Activated naive CD4-positive, alpha-beta T cell treated with anti-CD3 and anti-CD28 coated beads, Interleukin-2, amount 10 ng/mL, durations not matched to agents 7 days and 5 days (primary cell): ENCODE measurements at regions not wholly inside any gene's neighbourhood (a gene's known extent, or its start where the extent isn't known, plus 50 kb on each side); places are given as distances from the start of the nearest gene placed in this dataset.
"Not testable (repeated sequence)": the region's sequence is repeated elsewhere in the genome, so short reads cannot be mapped to it uniquely, and the experiment has no call there.

Source experiments
- CTCF ChIA-PET: fragments of 350-600 bp; sonication (Branson Sonifier 250); formaldehyde crosslinking; loops from one replicate; lab custom pipeline; 2021; ENCODE audit warnings: antibody characterized with exemption; lab: Charles Lee
- DNase-seq: peaks from one replicate; pipeline ENCODE4 v3.0.0-alpha.2; 2020
- H3K27ac Mint-ChIP-seq: one replicate; pipeline ENCODE4 v1.8.0; 2021; ENCODE audit warnings: mild to moderate bottlenecking, moderate library complexity, mixed read lengths
- H3K27me3 Mint-ChIP-seq: one replicate; pipeline ENCODE4 v1.8.0; 2021; ENCODE audit warnings: mild to moderate bottlenecking, mixed read lengths
- H3K36me3 Mint-ChIP-seq: one replicate; pipeline ENCODE4 v1.8.0; 2021; ENCODE audit warnings: mixed read lengths
- H3K4me1 Mint-ChIP-seq: one replicate; pipeline ENCODE4 v1.8.0; 2021; ENCODE audit warnings: mixed read lengths
- H3K4me3 Mint-ChIP-seq: one replicate; pipeline ENCODE4 v1.8.0; 2021; ENCODE audit warnings: mild to moderate bottlenecking, moderate library complexity, mixed read lengths
- H3K9me3 Mint-ChIP-seq: one replicate; pipeline ENCODE4 v1.8.0; 2021; ENCODE audit warnings: mixed read lengths

- H3K36me3 Mint-ChIP-seq, result no peaks in the 10 kb centered on the region
- CTCF ChIA-PET, result no interaction called here
- H3K9me3 Mint-ChIP-seq, result no peaks in the 10 kb centered on the region
- no peak overlapping the region for H3K4me3 Mint-ChIP-seq
- peaks cover 6% of the 10 kb centered on the region for H3K27me3 Mint-ChIP-seq
- DNase-seq, result no peak
- no peak overlapping the region for H3K27ac Mint-ChIP-seq
- H3K4me1 Mint-ChIP-seq, result no peaks in the 10 kb centered on the region
Measured at GRCh38 chr1:14148526-14148925, 448.5 kb downstream of the PRDM2 start.

- no peak for DNase-seq
- no peaks in the 10 kb centered on the region for H3K36me3 Mint-ChIP-seq
- no peak overlapping the region for H3K4me3 Mint-ChIP-seq
- peaks cover 6% of the 10 kb centered on the region for H3K27me3 Mint-ChIP-seq
- CTCF ChIA-PET, result no interaction called here
- H3K9me3 Mint-ChIP-seq, result no peaks in the 10 kb centered on the region
- no peaks in the 10 kb centered on the region for H3K4me1 Mint-ChIP-seq
- H3K27ac Mint-ChIP-seq, result no peak overlapping the region
Measured at GRCh38 chr1:14149431-14149830, 449.1 kb upstream of the KAZN start.

- Mint-ChIP-seq H3K9me3 (peaks cover 13% of the 10 kb centered on the region), H3K4me1 (no peaks in the 10 kb centered on the region), H3K27me3 (no peaks in the 10 kb centered on the region), H3K27ac (no peak overlapping the region), H3K36me3 (no peaks in the 10 kb centered on the region), H3K4me3 (no peak overlapping the region)
- CTCF ChIA-PET, result no interaction called here
- no peak for DNase-seq
Measured at GRCh38 chr1:14156543-14156942, 441.9 kb upstream of the KAZN start.

- Mint-ChIP-seq H3K27me3 (no peaks in the 10 kb centered on the region), H3K27ac (no peak overlapping the region), H3K9me3 (peaks cover 13% of the 10 kb centered on the region), H3K4me3 (no peak overlapping the region), H3K36me3 (no peaks in the 10 kb centered on the region), H3K4me1 (no peaks in the 10 kb centered on the region)
- CTCF ChIA-PET, result no interaction called here
- DNase-seq, result no peak
Measured at GRCh38 chr1:14160781-14161180, 437.7 kb upstream of the KAZN start.

GRCh38 chr1:14163246-14163645 is 435.2 kb upstream of the KAZN start:
- no peaks in the 10 kb centered on the region for H3K4me1 Mint-ChIP-seq
- CTCF ChIA-PET, result no interaction called here
- H3K36me3 Mint-ChIP-seq, result no peaks in the 10 kb centered on the region
- H3K27me3 Mint-ChIP-seq, result no peaks in the 10 kb centered on the region
- no peak for DNase-seq
- peaks cover 5% of the 10 kb centered on the region for H3K9me3 Mint-ChIP-seq
- H3K4me3 Mint-ChIP-seq, result no peak overlapping the region
- no peak overlapping the region for H3K27ac Mint-ChIP-seq

GRCh38 chr1:14165371-14165801 is 433.1 kb upstream of the KAZN start:
- CTCF ChIA-PET, result no interaction called here
- H3K4me3 Mint-ChIP-seq, result no peak overlapping the region
- H3K4me1 Mint-ChIP-seq, result no peaks in the 10 kb centered on the region
- DNase-seq, result no peak
- H3K27ac Mint-ChIP-seq, result no peak overlapping the region
- no peaks in the 10 kb centered on the region for H3K9me3 Mint-ChIP-seq
- H3K27me3 Mint-ChIP-seq, result no peaks in the 10 kb centered on the region
- no peaks in the 10 kb centered on the region for H3K36me3 Mint-ChIP-seq

- H3K9me3 Mint-ChIP-seq, result no peaks in the 10 kb centered on the region
- no peak for DNase-seq
- H3K4me3 Mint-ChIP-seq, result no peak overlapping the region
- H3K36me3 Mint-ChIP-seq, result no peaks in the 10 kb centered on the region
- no peak overlapping the region for H3K27ac Mint-ChIP-seq
- no peaks in the 10 kb centered on the region for H3K27me3 Mint-ChIP-seq
- H3K4me1 Mint-ChIP-seq, result no peaks in the 10 kb centered on the region
- CTCF ChIA-PET, result no interaction called here
Measured at GRCh38 chr1:14167884-14168283, 430.6 kb upstream of the KAZN start.

GRCh38 chr1:14168326-14169063 is 430.0 kb upstream of the KAZN start:
- Mint-ChIP-seq H3K4me1 (no peaks in the 10 kb centered on the region), H3K27ac (no peak overlapping the region), H3K9me3 (no peaks in the 10 kb centered on the region), H3K36me3 (no peaks in the 10 kb centered on the region), H3K4me3 (no peak overlapping the region), H3K27me3 (no peaks in the 10 kb centered on the region)
- no peak for DNase-seq
- CTCF ChIA-PET, result no interaction called here

- no peaks in the 10 kb centered on the region for H3K4me1 Mint-ChIP-seq
- no peak overlapping the region for H3K4me3 Mint-ChIP-seq
- H3K9me3 Mint-ChIP-seq, result no peaks in the 10 kb centered on the region
- CTCF ChIA-PET, result no interaction called here
- DNase-seq, result no peak
- H3K36me3 Mint-ChIP-seq, result no peaks in the 10 kb centered on the region
- no peak overlapping the region for H3K27ac Mint-ChIP-seq
- no peaks in the 10 kb centered on the region for H3K27me3 Mint-ChIP-seq
Measured at GRCh38 chr1:14173598-14173997, 424.9 kb upstream of the KAZN start.

- H3K27ac Mint-ChIP-seq, CTCF ChIA-PET, H3K27me3 Mint-ChIP-seq, H3K9me3 Mint-ChIP-seq, H3K36me3 Mint-ChIP-seq, H3K4me3 Mint-ChIP-seq, DNase-seq: not testable (repeated sequence)
- peaks cover 15% of the 10 kb centered on the region for H3K4me1 Mint-ChIP-seq
Measured at GRCh38 chr1:14177866-14178265, 420.6 kb upstream of the KAZN start.

- Mint-ChIP-seq H3K4me1 (peaks cover 15% of the 10 kb centered on the region), H3K9me3 (no peaks in the 10 kb centered on the region)
- CTCF ChIA-PET, result no interaction called here
Measured at GRCh38 chr1:14180738-14181137, 417.7 kb upstream of the KAZN start.

GRCh38 chr1:14181191-14181795 is 417.2 kb upstream of the KAZN start:
- Mint-ChIP-seq H3K9me3 (no peaks in the 10 kb centered on the region), H3K36me3 (no peaks in the 10 kb centered on the region), H3K27me3 (peaks cover 19% of the 10 kb centered on the region), H3K4me1 (peaks cover 15% of the 10 kb centered on the region), H3K4me3 (no peak overlapping the region), H3K27ac (no peak overlapping the region)
- CTCF ChIA-PET, result no interaction called here
- DNase-seq, result no peak

More at GRCh38 chr1:14180738-14181137, 417.7 kb upstream of the KAZN start:
- Mint-ChIP-seq H3K36me3 (no peaks in the 10 kb centered on the region), H3K4me3 (no peak overlapping the region), H3K27ac (no peak overlapping the region), H3K27me3 (peaks cover 18% of the 10 kb centered on the region)
- no peak for DNase-seq

GRCh38 chr1:14182856-14183255 is 415.6 kb upstream of the KAZN start:
- H3K4me3 Mint-ChIP-seq, result no peak overlapping the region
- peaks cover 24% of the 10 kb centered on the region for H3K27me3 Mint-ChIP-seq
- no peak for DNase-seq
- no peaks in the 10 kb centered on the region for H3K9me3 Mint-ChIP-seq
- H3K4me1 Mint-ChIP-seq, result peaks cover 15% of the 10 kb centered on the region
- no peaks in the 10 kb centered on the region for H3K36me3 Mint-ChIP-seq
- CTCF ChIA-PET, result no interaction called here
- no peak overlapping the region for H3K27ac Mint-ChIP-seq

GRCh38 chr1:14183329-14183728 is 415.2 kb upstream of the KAZN start:
- peaks cover 15% of the 10 kb centered on the region for H3K4me1 Mint-ChIP-seq
- peaks cover 24% of the 10 kb centered on the region for H3K27me3 Mint-ChIP-seq
- H3K36me3 Mint-ChIP-seq, result no peaks in the 10 kb centered on the region
- CTCF ChIA-PET, result no interaction called here
- no peak overlapping the region for H3K27ac Mint-ChIP-seq
- no peaks in the 10 kb centered on the region for H3K9me3 Mint-ChIP-seq
- H3K4me3 Mint-ChIP-seq, result no peak overlapping the region
- DNase-seq, result no peak

GRCh38 chr1:14184454-14184853 is 414.0 kb upstream of the KAZN start:
- Mint-ChIP-seq H3K27me3 (peaks cover 24% of the 10 kb centered on the region), H3K36me3 (no peaks in the 10 kb centered on the region), H3K4me3 (no peak overlapping the region), H3K4me1 (peaks cover 15% of the 10 kb centered on the region), H3K27ac (no peak overlapping the region), H3K9me3 (no peaks in the 10 kb centered on the region)
- no peak for DNase-seq
- CTCF ChIA-PET, result no interaction called here
